Smooth muscle cell (in vitro differentiated cells): ENCODE measurements at regions not wholly inside any gene's neighbourhood (a gene's known extent, or its start where the extent isn't known, plus 50 kb on each side); places are given as distances from the start of the nearest gene placed in this dataset.

Experiments used
- DNase-seq: peaks from one replicate; lab custom pipeline; 2025; ENCODE audit not compliant: unreplicated experiment; lab: John Stamatoyannopoulos, UW
- H2AFZ ChIP-seq: fragments of 200-600 bp; sonication (generic); 2 replicates; pipeline ENCODE4 v1.6.0; 2016; ENCODE audit warnings: antibody characterized with exemption, low read depth, mild to moderate bottlenecking
- H3F3A ChIP-seq: fragments of 200-600 bp; sonication (generic); 2 replicates; pipeline ENCODE4 v1.6.0; 2017; ENCODE audit warnings: antibody characterized with exemption, low read depth
- H3K27ac ChIP-seq: fragments of 200-600 bp; sonication (generic); 2 replicates; pipeline ENCODE4 v1.5.1; 2016; ENCODE audit warnings: low read depth, mild to moderate bottlenecking
- H3K27me3 ChIP-seq: fragments of 200-600 bp; sonication (generic); 2 replicates; pipeline ENCODE4 v1.6.1; 2016; ENCODE audit warnings: low read depth, mild to moderate bottlenecking
- H3K36me3 ChIP-seq: fragments of 200-600 bp; sonication (generic); 2 replicates; pipeline ENCODE4 v1.5.1; 2016; ENCODE audit warnings: low read depth
- H3K4me1 ChIP-seq: fragments of 200-600 bp; sonication (generic); 2 replicates; pipeline ENCODE4 v1.5.1; 2016; ENCODE audit warnings: low read depth
- H3K4me2 ChIP-seq: fragments of 200-600 bp; sonication (generic); 2 replicates; pipeline ENCODE4 v1.6.0; 2016; ENCODE audit warnings: mild to moderate bottlenecking
- H3K4me3 ChIP-seq: fragments of 200-600 bp; sonication (generic); 2 replicates; pipeline ENCODE4 v1.5.1; 2016; ENCODE audit warnings: mild to moderate bottlenecking
- H3K79me2 ChIP-seq: fragments of 200-600 bp; sonication (generic); 2 replicates; pipeline ENCODE4 v1.6.0; 2016; ENCODE audit warnings: low read depth, mild to moderate bottlenecking
- H3K9ac ChIP-seq: fragments of 200-600 bp; sonication (generic); 2 replicates; pipeline ENCODE4 v1.6.0; 2016; ENCODE audit warnings: low read depth
- H3K9me3 ChIP-seq: fragments of 200-600 bp; sonication (generic); replicated peaks from 2 replicates; pipeline ENCODE4 v1.5.1; 2016; ENCODE audit warnings: low read depth
- H4K20me1 ChIP-seq: fragments of 200-600 bp; sonication (generic); 2 replicates; pipeline ENCODE4 v1.6.0; 2016; ENCODE audit warnings: low read depth
- CTCF ChIP-seq: fragments of 200-600 bp; sonication (generic); IDR thresholded peaks from 2 replicates; pipeline ENCODE4 v1.5.1; 2017; ENCODE audit warnings: borderline replicate concordance, mild to moderate bottlenecking, antibody characterized with exemption; ENCODE audit not compliant: insufficient read depth, poor library complexity, severe bottlenecking
- WGBS: methylation state at CpG from one replicate; pipeline ENCODE4 v1.1.7; 2016; ENCODE audit warnings: low lambda C conversion rate; 5-methylcytosine and 5-hydroxymethylcytosine counted together

DNA sequence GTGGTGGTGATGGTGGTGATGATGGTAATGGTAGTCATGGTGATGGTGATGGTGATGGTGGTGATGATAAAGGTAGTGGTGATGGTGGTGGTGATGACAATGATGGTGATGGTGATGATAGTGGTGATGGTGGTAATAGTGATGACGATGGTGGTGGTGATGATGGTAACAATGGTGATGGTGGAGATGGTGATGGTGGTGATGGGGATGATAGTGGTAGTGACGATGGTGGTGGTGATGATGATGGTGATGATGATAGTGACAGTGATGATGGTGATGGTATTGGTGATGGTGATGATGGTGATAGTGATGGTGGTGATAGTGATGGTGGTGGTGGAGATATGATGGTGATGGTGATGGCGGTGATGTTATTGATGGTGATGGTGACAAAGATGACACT, 108.4 kb upstream of the NKX1-1 start:
- Histone ChIP-seq H3K36me3 (no peaks in the 10 kb centered on the region), H2AFZ (no peak overlapping the region), H3K27ac (no peak overlapping the region), H3K4me1 (no peaks in the 10 kb centered on the region), H3K4me2 (no peak overlapping the region), H3K4me3 (no peak overlapping the region), H3K9me3 (no peaks in the 10 kb centered on the region), H3K9ac (no peak overlapping the region), H4K20me1 (no peaks in the 10 kb centered on the region), H3F3A (no peaks in the 10 kb centered on the region), H3K27me3 (peaks cover 5% of the 10 kb centered on the region), H3K79me2 (no peaks in the 10 kb centered on the region)
- 67% methylated on average over 3 of the region's 3 CpGs for WGBS
- no peak for DNase-seq
- no peak for TF ChIP-seq CTCF

GRCh38 chr4:1513936-1514483, 107.8 kb upstream of the NKX1-1 start:
- TF ChIP-seq CTCF = no peak
- peaks cover 5% of the 10 kb centered on the region for H3K27me3 ChIP-seq
- no peak overlapping the region for H3K4me2 ChIP-seq
- no peak overlapping the region for H3K27ac ChIP-seq
- no peak overlapping the region for H3K9ac ChIP-seq
- H3K36me3 ChIP-seq = no peaks in the 10 kb centered on the region
- no peak overlapping the region for H2AFZ ChIP-seq
- no peak overlapping the region for H3K4me3 ChIP-seq
- 92% methylated on average over 4 of the region's 4 CpGs for WGBS
- H3F3A ChIP-seq = no peaks in the 10 kb centered on the region
- H3K9me3 ChIP-seq = no peaks in the 10 kb centered on the region
- H3K4me1 ChIP-seq = no peaks in the 10 kb centered on the region
- no peaks in the 10 kb centered on the region for H3K79me2 ChIP-seq
- no peak for DNase-seq
- H4K20me1 ChIP-seq = no peaks in the 10 kb centered on the region

- TF ChIP-seq CTCF = peak; percentile 52
- DNase-seq = no peak
- H2AFZ ChIP-seq = no peak overlapping the region
- WGBS = 20% methylated on average over 45 of the region's 78 CpGs
- peak overlapping the region; percentile 74 for H3K4me2 ChIP-seq
- H3K4me1 ChIP-seq = no peaks in the 10 kb centered on the region
- no peaks in the 10 kb centered on the region for H3K36me3 ChIP-seq
- H3F3A ChIP-seq = no peaks in the 10 kb centered on the region
- H4K20me1 ChIP-seq = no peaks in the 10 kb centered on the region
- H3K79me2 ChIP-seq = no peaks in the 10 kb centered on the region
- H3K4me3 ChIP-seq = peak overlapping the region; percentile 31
- no peak overlapping the region for H3K27ac ChIP-seq
- peaks cover 3% of the 10 kb centered on the region for H3K27me3 ChIP-seq
- no peaks in the 10 kb centered on the region for H3K9me3 ChIP-seq
- no peak overlapping the region for H3K9ac ChIP-seq
These were observed 106.8 kb upstream of the NKX1-1 start for GRCh38 chr4:1512738-1513660.
